Central memory CD8-positive, alpha-beta T cell (primary cell): ENCODE measurements at regions not wholly inside any gene's neighbourhood (a gene's known extent, or its start where the extent isn't known, plus 50 kb on each side); places are given as distances from the start of the nearest gene placed in this dataset.

Experiments used
- ATAC-seq: fragments of 150-1000 bp; cut with Tn5 transposase; replicated peaks from 2 replicates; pipeline ENCODE4 v1.10.0; 2022; ENCODE audit warnings: mild to moderate bottlenecking, moderate FRiP score, moderate number of reproducible peaks; ENCODE audit not compliant: poor library complexity, severe bottlenecking; ENCODE audit errors: extremely low read depth
- DNase-seq, 2 donors: peaks; one replicate each; pipeline ENCODE4 v3.0.0; 2021; ENCODE audit warnings: low spot score in 2 of 2
- H3K27ac Mint-ChIP-seq: one replicate; pipeline ENCODE4 v1.8.0; 2022; ENCODE audit warnings: low read depth, mild to moderate bottlenecking, moderate library complexity, mixed read lengths
- H3K27me3 Mint-ChIP-seq: one replicate; pipeline ENCODE4 v1.8.0; 2022; ENCODE audit warnings: mixed read lengths
- H3K36me3 Mint-ChIP-seq: one replicate; pipeline ENCODE4 v1.8.0; 2022; ENCODE audit warnings: mild to moderate bottlenecking, moderate library complexity, mixed read lengths; ENCODE audit not compliant: insufficient read depth
- H3K4me1 Mint-ChIP-seq: one replicate; pipeline ENCODE4 v1.8.0; 2022; ENCODE audit warnings: mixed read lengths
- H3K4me3 Mint-ChIP-seq: one replicate; pipeline ENCODE4 v1.8.0; 2022; ENCODE audit warnings: mild to moderate bottlenecking, moderate library complexity, mixed read lengths
- H3K9me3 Mint-ChIP-seq: one replicate; pipeline ENCODE4 v1.8.0; 2022; ENCODE audit warnings: mixed read lengths

DNA sequence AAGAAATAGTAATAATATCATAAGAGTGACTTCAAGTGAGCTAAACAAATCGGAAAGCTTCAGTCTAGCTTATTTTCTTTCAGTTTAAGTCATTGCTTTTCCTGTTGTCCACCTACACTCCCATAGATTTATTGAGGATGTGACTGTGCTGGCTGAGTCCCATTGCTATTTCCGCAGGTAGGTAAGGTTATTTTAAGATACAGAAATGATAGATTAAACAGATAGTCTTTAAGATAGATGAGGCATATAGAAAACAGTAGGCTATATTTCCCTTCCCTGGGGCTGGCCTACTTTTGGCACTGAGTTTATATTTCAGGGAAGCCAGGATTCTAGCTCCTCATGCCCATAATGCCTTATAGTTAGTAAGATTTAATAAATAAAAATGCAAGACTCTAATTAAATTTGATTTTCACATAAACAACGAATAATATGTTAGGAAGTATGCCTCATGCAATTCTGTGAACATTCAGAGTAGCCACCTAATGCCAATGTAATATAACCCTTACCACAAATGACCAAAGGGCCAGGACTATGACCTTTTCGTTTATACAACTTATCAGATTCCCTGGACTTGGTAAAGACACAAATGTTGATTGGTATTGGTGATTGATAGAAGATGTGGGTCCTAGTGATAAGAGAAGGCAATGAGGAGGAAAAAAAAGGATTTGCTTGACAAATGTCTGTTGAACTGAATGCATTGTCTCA lies 1079.3 kb downstream of the EPHA7 start:
- peaks cover 18% of the 10 kb centered on the region for H3K9me3 Mint-ChIP-seq
- no peak overlapping the region for H3K27ac Mint-ChIP-seq
- H3K4me1 Mint-ChIP-seq, result no peaks in the 10 kb centered on the region
- no peaks in the 10 kb centered on the region for H3K27me3 Mint-ChIP-seq
- no peak overlapping the region for H3K4me3 Mint-ChIP-seq
- ATAC-seq, result no peak
- no peaks in the 10 kb centered on the region for H3K36me3 Mint-ChIP-seq
- DNase-seq, result no peak

GRCh38 chr6:92337571-92337970 lies 1081.8 kb downstream of the EPHA7 start:
- Mint-ChIP-seq H3K9me3 (peaks cover 18% of the 10 kb centered on the region), H3K36me3 (no peaks in the 10 kb centered on the region), H3K27me3 (no peaks in the 10 kb centered on the region), H3K4me3 (no peak overlapping the region), H3K27ac (no peak overlapping the region), H3K4me1 (no peaks in the 10 kb centered on the region)
- ATAC-seq (no peak), DNase-seq (no peak)

- Mint-ChIP-seq H3K27ac (no peak overlapping the region), H3K9me3 (peaks cover 8% of the 10 kb centered on the region), H3K27me3 (no peaks in the 10 kb centered on the region), H3K36me3 (no peaks in the 10 kb centered on the region), H3K4me1 (no peaks in the 10 kb centered on the region), H3K4me3 (no peak overlapping the region)
- DNase-seq (no peak), ATAC-seq (no peak)
These were observed 1090.0 kb downstream of the EPHA7 start for GRCh38 chr6:92329208-92329847.

GRCh38 chr6:92315312-92315711 lies 1104.0 kb downstream of the EPHA7 start:
- ATAC-seq, result no peak
- no peak overlapping the region for H3K27ac Mint-ChIP-seq
- peaks cover 1% of the 10 kb centered on the region for H3K36me3 Mint-ChIP-seq
- no peak overlapping the region for H3K4me3 Mint-ChIP-seq
- H3K27me3 Mint-ChIP-seq, result no peaks in the 10 kb centered on the region
- no peaks in the 10 kb centered on the region for H3K4me1 Mint-ChIP-seq
- peaks cover 7% of the 10 kb centered on the region for H3K9me3 Mint-ChIP-seq
- DNase-seq, result no peak

- peaks cover 2% of the 10 kb centered on the region for H3K9me3 Mint-ChIP-seq
- H3K36me3 Mint-ChIP-seq, result no peaks in the 10 kb centered on the region
- H3K27me3 Mint-ChIP-seq, result no peaks in the 10 kb centered on the region
- no peak for ATAC-seq
- H3K4me1 Mint-ChIP-seq, result no peaks in the 10 kb centered on the region
- H3K27ac Mint-ChIP-seq, result no peak overlapping the region
- DNase-seq, result no peak
- H3K4me3 Mint-ChIP-seq, result no peak overlapping the region
These were observed 1122.3 kb downstream of the EPHA7 start for GRCh38 chr6:92297101-92297500.

GRCh38 chr6:92292067-92292466 lies 1127.3 kb downstream of the EPHA7 start:
- H3K27me3 Mint-ChIP-seq, result no peaks in the 10 kb centered on the region
- H3K9me3 Mint-ChIP-seq, result peaks cover 11% of the 10 kb centered on the region
- ATAC-seq (no peak), DNase-seq (no peak)
- H3K27ac Mint-ChIP-seq, result no peak overlapping the region
- no peaks in the 10 kb centered on the region for H3K4me1 Mint-ChIP-seq
- no peaks in the 10 kb centered on the region for H3K36me3 Mint-ChIP-seq
- no peak overlapping the region for H3K4me3 Mint-ChIP-seq

- Mint-ChIP-seq H3K36me3 (no peaks in the 10 kb centered on the region), H3K9me3 (peaks cover 23% of the 10 kb centered on the region), H3K4me1 (no peaks in the 10 kb centered on the region), H3K27ac (no peak overlapping the region), H3K4me3 (no peak overlapping the region), H3K27me3 (no peaks in the 10 kb centered on the region)
- DNase-seq (no peak), ATAC-seq (no peak)
These were observed 1129.5 kb downstream of the EPHA7 start for GRCh38 chr6:92289831-92290230.

GRCh38 chr6:92281571-92282076 lies 1137.7 kb downstream of the EPHA7 start:
- Mint-ChIP-seq H3K4me1 (no peaks in the 10 kb centered on the region), H3K4me3 (no peak overlapping the region), H3K9me3 (peaks cover 19% of the 10 kb centered on the region), H3K27ac (no peak overlapping the region), H3K36me3 (no peaks in the 10 kb centered on the region), H3K27me3 (no peaks in the 10 kb centered on the region)
- no peak for ATAC-seq
- no peak for DNase-seq

DNA sequence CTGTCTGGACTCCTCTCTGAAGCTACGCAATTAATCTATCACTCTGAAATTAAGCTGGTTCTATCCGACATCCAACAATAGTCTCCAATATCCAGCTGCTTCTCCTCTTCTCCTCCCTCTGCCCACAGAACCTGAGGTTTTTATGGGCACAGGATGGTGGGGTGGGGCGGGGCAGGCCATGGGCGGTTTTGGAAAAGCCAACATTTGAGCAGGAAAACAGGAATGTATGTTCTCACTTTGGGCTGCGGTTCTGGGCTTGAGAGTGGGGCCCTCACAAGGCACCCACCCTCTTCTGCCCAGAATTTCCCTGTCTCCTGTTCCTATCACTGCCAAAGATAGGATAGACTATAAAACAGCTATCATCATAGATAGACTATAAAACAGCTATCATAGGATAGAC lies 1144.2 kb downstream of the EPHA7 start:
- Mint-ChIP-seq H3K27ac (no peak overlapping the region), H3K27me3 (no peaks in the 10 kb centered on the region), H3K9me3 (peaks cover 31% of the 10 kb centered on the region), H3K36me3 (peaks cover 2% of the 10 kb centered on the region), H3K4me3 (no peak overlapping the region), H3K4me1 (no peaks in the 10 kb centered on the region)
- ATAC-seq (no peak), DNase-seq (no peak)

- no peaks in the 10 kb centered on the region for H3K27me3 Mint-ChIP-seq
- no peaks in the 10 kb centered on the region for H3K4me1 Mint-ChIP-seq
- peaks cover 31% of the 10 kb centered on the region for H3K9me3 Mint-ChIP-seq
- no peak for DNase-seq
- ATAC-seq, result no peak
- no peak overlapping the region for H3K27ac Mint-ChIP-seq
- H3K36me3 Mint-ChIP-seq, result peaks cover 2% of the 10 kb centered on the region
- no peak overlapping the region for H3K4me3 Mint-ChIP-seq
These were observed 1144.8 kb downstream of the EPHA7 start for GRCh38 chr6:92274588-92274987.

DNA sequence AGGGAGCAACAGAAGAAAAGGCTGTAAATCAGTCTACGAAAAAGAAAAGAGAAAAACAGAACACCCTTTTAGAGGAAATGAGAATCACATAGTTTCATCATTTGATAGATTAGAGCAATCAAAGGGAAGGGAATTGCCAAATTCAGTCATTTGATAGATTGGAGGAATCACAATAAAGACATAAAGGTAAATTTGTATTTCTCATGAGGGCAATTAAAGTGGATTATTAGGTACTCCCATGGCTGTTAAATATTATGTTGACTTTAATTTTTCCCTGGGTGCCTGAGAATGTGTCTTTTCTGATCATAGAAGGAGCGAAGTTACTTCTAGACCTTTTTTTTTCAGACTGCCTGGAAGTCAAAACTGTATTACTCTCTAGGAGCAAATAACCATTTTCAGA lies 1145.7 kb downstream of the EPHA7 start:
- no peak for ATAC-seq
- H3K9me3 Mint-ChIP-seq, result peaks cover 30% of the 10 kb centered on the region
- no peak overlapping the region for H3K27ac Mint-ChIP-seq
- no peak for DNase-seq
- H3K4me3 Mint-ChIP-seq, result no peak overlapping the region
- peaks cover 2% of the 10 kb centered on the region for H3K36me3 Mint-ChIP-seq
- no peaks in the 10 kb centered on the region for H3K4me1 Mint-ChIP-seq
- no peaks in the 10 kb centered on the region for H3K27me3 Mint-ChIP-seq

DNA sequence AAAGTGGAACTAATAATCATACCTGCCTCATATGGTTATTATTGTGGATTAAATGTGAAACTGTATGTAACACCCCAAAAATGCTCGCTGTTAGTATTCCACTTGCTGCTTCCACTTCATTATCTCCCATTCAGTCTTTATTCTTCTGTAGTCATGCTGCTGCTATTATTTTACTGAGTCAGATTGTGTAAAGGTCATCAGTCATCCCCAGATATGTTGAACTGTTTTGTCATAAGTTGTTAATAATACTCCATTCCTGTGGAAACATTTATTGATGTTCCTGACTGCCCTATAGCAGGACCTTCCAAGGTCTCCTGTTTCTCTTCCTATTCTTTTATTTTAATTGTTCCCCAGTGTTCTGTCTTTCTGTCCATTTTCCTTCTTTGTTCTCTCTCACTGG lies 1148.3 kb downstream of the EPHA7 start:
- ATAC-seq (no peak), DNase-seq (no peak)
- no peaks in the 10 kb centered on the region for H3K27me3 Mint-ChIP-seq
- peaks cover 23% of the 10 kb centered on the region for H3K9me3 Mint-ChIP-seq
- peaks cover 2% of the 10 kb centered on the region for H3K36me3 Mint-ChIP-seq
- H3K27ac Mint-ChIP-seq, result no peak overlapping the region
- no peaks in the 10 kb centered on the region for H3K4me1 Mint-ChIP-seq
- H3K4me3 Mint-ChIP-seq, result no peak overlapping the region

DNA sequence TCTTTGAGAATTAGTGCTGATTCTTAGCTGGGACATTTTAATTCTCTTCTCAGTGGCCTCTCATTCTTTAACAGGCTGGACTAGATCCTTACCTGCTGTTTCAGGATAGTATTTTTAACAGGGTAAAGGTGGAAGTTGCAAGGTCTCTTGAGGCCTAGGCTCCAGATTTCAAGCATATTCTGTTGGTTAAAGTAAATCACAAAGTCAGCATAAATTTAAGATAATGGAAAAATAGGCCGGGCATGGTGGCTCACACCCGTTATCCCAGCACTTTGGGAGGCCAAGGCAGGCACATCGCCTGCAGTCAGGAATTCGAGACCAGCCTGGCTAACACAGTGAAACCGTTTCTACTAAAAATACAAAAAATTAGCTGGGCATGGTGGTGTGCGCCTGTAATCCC lies 1149.0 kb downstream of the EPHA7 start:
- DNase-seq (no peak), ATAC-seq (no peak)
- Mint-ChIP-seq H3K4me1 (no peaks in the 10 kb centered on the region), H3K9me3 (peaks cover 20% of the 10 kb centered on the region), H3K4me3 (no peak overlapping the region), H3K27ac (no peak overlapping the region), H3K27me3 (no peaks in the 10 kb centered on the region), H3K36me3 (peaks cover 2% of the 10 kb centered on the region)
